ENCODE measurements at regions not wholly inside any gene's neighbourhood (a gene's known extent, or its start where the extent isn't known, plus 50 kb on each side); places are given as distances from the start of the nearest gene placed in this dataset.

GRCh38 chr2:38214209-38214717, 138.3 kb upstream of the CYP1B1 start:
- H3K4me3 ChIP-seq (ENCODE audit: low read depth, low read length), result no peak overlapping the region
- no peaks in the 10 kb centered on the region for H3K36me3 ChIP-seq (ENCODE audit: control insufficient read depth, insufficient read depth, low read length)
- DNase-seq (ENCODE audit: low read depth), result no peak
- no peaks in the 10 kb centered on the region for H3K27me3 ChIP-seq (ENCODE audit: control insufficient read depth, insufficient read depth, low read length)
- no peak for TF ChIP-seq CTCF (IDR thresholded peaks at IDR 0.05; ENCODE audit: insufficient read depth, low read length, poor library complexity, severe bottlenecking)

GRCh38 chr2:38213619-38214167, 137.7 kb upstream of the CYP1B1 start:
- Histone ChIP-seq H3K27me3 (ENCODE audit: control insufficient read depth, insufficient read depth, low read length) (no peaks in the 10 kb centered on the region), H3K4me3 (ENCODE audit: low read depth, low read length) (no peak overlapping the region)

DNA sequence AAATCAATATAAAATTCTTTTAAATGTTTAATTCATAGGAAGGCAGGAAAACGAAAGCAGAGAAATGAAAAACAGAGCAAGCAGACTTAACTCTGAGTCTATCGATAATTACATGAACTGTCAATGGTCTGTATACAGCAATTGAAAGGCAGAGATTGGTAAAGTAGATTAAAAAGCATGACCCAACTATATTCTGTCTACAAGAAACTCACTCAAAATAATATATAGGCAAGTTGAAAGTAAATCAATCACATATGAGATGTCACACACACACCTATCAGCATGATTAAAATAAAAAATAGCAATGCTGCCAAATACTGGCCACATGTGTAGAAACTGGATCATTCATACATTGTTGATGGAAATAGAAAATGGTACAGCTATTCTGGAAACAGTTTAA, 136.4 kb upstream of the CYP1B1 start:
- Histone ChIP-seq H3K27me3 (ENCODE audit: control insufficient read depth, insufficient read depth, low read length) (no peaks in the 10 kb centered on the region), H3K4me3 (ENCODE audit: low read depth, low read length) (no peak overlapping the region), H3K36me3 (ENCODE audit: control insufficient read depth, insufficient read depth, low read length) (no peaks in the 10 kb centered on the region)
- no peak for TF ChIP-seq CTCF (IDR thresholded peaks at IDR 0.05; ENCODE audit: insufficient read depth, low read length, poor library complexity, severe bottlenecking)
- no peak for DNase-seq (ENCODE audit: low read depth)

More at GRCh38 chr2:38213619-38214167, 137.7 kb upstream of the CYP1B1 start:
- TF ChIP-seq CTCF (IDR thresholded peaks at IDR 0.05; ENCODE audit: insufficient read depth, low read length, poor library complexity, severe bottlenecking), result no peak
- no peak for DNase-seq (ENCODE audit: low read depth)
- no peaks in the 10 kb centered on the region for H3K36me3 ChIP-seq (ENCODE audit: control insufficient read depth, insufficient read depth, low read length)

GRCh38 chr2:38207168-38207567, 131.2 kb upstream of the CYP1B1 start:
- H3K36me3 ChIP-seq (ENCODE audit: control insufficient read depth, insufficient read depth, low read length), result no peaks in the 10 kb centered on the region
- DNase-seq (ENCODE audit: low read depth), result no peak
- no peak overlapping the region for H3K4me3 ChIP-seq (ENCODE audit: low read depth, low read length)
- no peak for TF ChIP-seq CTCF (IDR thresholded peaks at IDR 0.05; ENCODE audit: insufficient read depth, low read length, poor library complexity, severe bottlenecking)
- no peaks in the 10 kb centered on the region for H3K27me3 ChIP-seq (ENCODE audit: control insufficient read depth, insufficient read depth, low read length)

- no peak for DNase-seq (ENCODE audit: low read depth)
- H3K4me3 ChIP-seq (ENCODE audit: low read depth, low read length), result no peak overlapping the region
- no peaks in the 10 kb centered on the region for H3K36me3 ChIP-seq (ENCODE audit: control insufficient read depth, insufficient read depth, low read length)
- no peak for TF ChIP-seq CTCF (IDR thresholded peaks at IDR 0.05; ENCODE audit: insufficient read depth, low read length, poor library complexity, severe bottlenecking)
- no peaks in the 10 kb centered on the region for H3K27me3 ChIP-seq (ENCODE audit: control insufficient read depth, insufficient read depth, low read length)
These were observed 127.5 kb upstream of the CYP1B1 start for GRCh38 chr2:38203446-38203810.
